Effector memory CD8-positive, alpha-beta T cell (primary cell): ENCODE measurements at regions not wholly inside any gene's neighbourhood (a gene's known extent, or its start where the extent isn't known, plus 50 kb on each side); places are given as distances from the start of the nearest gene placed in this dataset.
A peak's percentile ranks its signal among the peaks of the same experiment; 100 is the strongest.
"Not testable (repeated sequence)": the region's sequence is repeated elsewhere in the genome, so short reads cannot be mapped to it uniquely, and the experiment has no call there.

Experiments
- ATAC-seq: fragments of 150-1000 bp; cut with Tn5 transposase; replicated peaks from 2 replicates; pipeline ENCODE4 v1.10.0; 2021; ENCODE audit warnings: mild to moderate bottlenecking, moderate library complexity
- DNase-seq, 3 experiments: peaks; one replicate each; pipeline ENCODE4 v3.0.0; 2021
- H3K27ac Mint-ChIP-seq, 2 donors: one replicate each; pipeline ENCODE4 v1.8.0; 2022; ENCODE audit warnings: mild to moderate bottlenecking in 2 of 2, mixed read lengths in 2 of 2, moderate library complexity in 2 of 2
- H3K27me3 Mint-ChIP-seq, 2 donors: one replicate each; pipeline ENCODE4 v1.8.0; 2022; ENCODE audit warnings: mixed read lengths in 2 of 2
- H3K36me3 Mint-ChIP-seq: one replicate; pipeline ENCODE4 v1.8.0; 2022; ENCODE audit warnings: mild to moderate bottlenecking, moderate library complexity, mixed read lengths; ENCODE audit not compliant: insufficient read depth
- H3K4me1 Mint-ChIP-seq, 2 donors: one replicate each; pipeline ENCODE4 v1.8.0; 2022; ENCODE audit warnings: low read depth in 2 of 2, mixed read lengths in 2 of 2
- H3K4me3 Mint-ChIP-seq, 2 donors: one replicate each; pipeline ENCODE4 v1.8.0; 2022; ENCODE audit warnings: mild to moderate bottlenecking in 2 of 2, mixed read lengths in 2 of 2, moderate library complexity in 2 of 2
- H3K9me3 Mint-ChIP-seq, 2 donors: one replicate each; pipeline ENCODE4 v1.8.0; 2022; ENCODE audit warnings: mixed read lengths in 2 of 2

DNA sequence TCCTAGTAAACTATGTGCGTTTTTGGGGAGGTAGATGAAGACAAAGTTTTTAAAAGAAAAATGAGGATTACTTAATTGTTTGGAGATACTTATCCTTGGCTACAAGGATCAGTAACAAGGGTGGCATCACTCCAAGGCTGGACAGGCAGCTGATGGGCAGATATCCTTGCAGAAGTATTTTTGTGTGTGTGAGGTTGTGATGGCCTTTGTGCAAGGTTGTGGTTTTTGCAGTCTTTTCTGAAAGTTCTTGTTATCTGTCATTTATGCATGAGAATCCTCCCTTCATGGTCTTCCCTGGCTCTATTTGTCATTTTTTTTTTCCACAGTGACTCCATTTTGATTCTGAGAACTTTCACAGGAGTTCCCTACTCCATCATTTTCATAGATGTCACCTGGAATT is 96.0 kb upstream of the C1GALT1C1 start:
- DNase-seq, result no peak
- Mint-ChIP-seq H3K4me3 (no peak overlapping the region), H3K27me3 (peaks cover 0 to 4% of the 10 kb centered on the region in 2 donors), H3K27ac (no peak overlapping the region), H3K4me1 (no peaks in the 10 kb centered on the region), H3K9me3 (no peaks in the 10 kb centered on the region), H3K36me3 (no peaks in the 10 kb centered on the region)
- no peak for ATAC-seq

DNA sequence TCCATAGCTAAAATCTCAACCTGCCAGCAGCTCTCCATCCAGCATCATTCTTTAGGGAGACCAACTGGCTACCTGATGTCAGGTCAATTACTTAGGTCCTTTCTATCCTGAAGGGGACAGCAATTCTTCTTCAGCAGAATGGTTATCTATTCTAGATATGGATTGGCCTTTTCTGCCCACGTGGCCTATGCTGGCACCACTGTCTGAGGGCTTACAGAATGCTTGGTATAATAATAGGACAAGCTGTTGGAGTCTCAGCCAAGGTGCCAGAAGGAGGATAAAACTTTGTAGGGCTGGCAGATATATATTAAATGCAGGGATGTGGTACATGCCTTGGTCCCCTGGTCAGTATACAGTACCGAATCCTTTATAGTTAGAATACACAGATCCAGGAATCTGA is 89.8 kb upstream of the C1GALT1C1 start:
- H3K27ac Mint-ChIP-seq, result no peak overlapping the region
- no peaks in the 10 kb centered on the region for H3K9me3 Mint-ChIP-seq
- H3K36me3 Mint-ChIP-seq, result no peaks in the 10 kb centered on the region
- no peaks in the 10 kb centered on the region for H3K27me3 Mint-ChIP-seq
- H3K4me3 Mint-ChIP-seq, result no peak overlapping the region
- no peak for ATAC-seq
- no peak for DNase-seq
- no peaks in the 10 kb centered on the region for H3K4me1 Mint-ChIP-seq

DNA sequence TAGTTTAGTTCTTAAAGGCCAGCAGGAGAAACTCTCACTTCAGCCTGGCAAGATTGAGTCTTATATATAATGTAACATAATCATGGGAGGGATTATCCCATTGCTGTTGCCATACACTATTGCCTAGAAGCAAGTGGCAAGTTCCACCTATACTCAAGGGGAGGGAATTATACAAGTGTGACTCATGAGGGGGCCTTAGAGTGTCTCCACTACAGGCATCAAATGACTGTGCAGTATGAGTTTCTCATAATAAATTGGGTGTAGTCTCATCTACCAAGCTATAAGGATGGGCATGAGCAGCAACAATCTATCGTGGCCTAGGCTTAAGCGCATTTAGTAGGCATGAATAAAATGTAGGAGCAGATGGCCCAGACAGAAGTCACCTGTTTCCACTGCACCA is 89.1 kb upstream of the C1GALT1C1 start:
- no peaks in the 10 kb centered on the region for H3K36me3 Mint-ChIP-seq
- no peaks in the 10 kb centered on the region for H3K4me1 Mint-ChIP-seq
- H3K27me3 Mint-ChIP-seq, result no peaks in the 10 kb centered on the region
- H3K9me3 Mint-ChIP-seq, result no peaks in the 10 kb centered on the region
- H3K27ac Mint-ChIP-seq, result no peak overlapping the region
- no peak for DNase-seq
- H3K4me3 Mint-ChIP-seq, result no peak overlapping the region
- ATAC-seq, result no peak

DNA sequence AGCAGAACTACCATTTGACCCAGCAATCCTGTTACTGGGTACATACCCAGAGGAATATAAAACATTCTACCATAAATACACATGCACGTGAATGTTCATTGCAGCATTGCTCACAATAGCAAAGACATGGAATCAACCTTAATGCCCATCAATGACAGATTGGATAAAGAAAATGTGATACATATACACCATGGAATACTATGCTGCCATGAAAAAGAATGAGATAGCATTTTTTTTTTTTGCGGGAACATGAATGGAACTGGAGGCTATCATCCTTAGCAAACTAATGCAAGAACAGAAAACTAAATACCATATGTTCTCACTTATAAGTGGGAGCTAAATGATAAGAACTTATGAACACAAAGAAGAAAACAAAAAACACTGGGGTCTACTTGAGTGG is 72.5 kb upstream of the C1GALT1C1 start:
- H3K27ac Mint-ChIP-seq, H3K4me3 Mint-ChIP-seq: not testable (repeated sequence)
- peaks cover 20 to 27% of the 10 kb centered on the region in 2 donors for H3K27me3 Mint-ChIP-seq

DNA sequence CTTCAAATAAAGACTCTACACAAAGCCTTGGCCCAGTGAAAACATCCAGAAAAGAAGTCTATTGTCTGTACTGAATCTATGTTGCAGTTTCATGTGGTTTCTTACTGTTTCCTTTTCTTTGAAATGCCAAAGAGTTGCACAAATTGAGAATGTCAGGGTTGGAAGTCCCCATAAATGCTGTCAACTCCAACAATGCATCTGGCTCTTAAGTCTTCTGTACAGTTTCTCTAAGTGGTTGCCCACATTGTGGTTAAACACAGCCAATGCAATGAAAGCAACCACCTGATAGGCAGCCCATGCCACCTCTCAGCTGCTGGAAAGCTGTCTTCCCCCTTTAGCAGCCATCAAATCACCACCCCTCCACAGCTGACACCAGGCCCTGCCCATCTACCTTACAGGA is 67.2 kb upstream of the C1GALT1C1 start:
- DNase-seq (no peak), ATAC-seq (peak; percentile 21)
- no peak overlapping the region for H3K4me3 Mint-ChIP-seq
- no peaks in the 10 kb centered on the region for H3K4me1 Mint-ChIP-seq
- H3K9me3 Mint-ChIP-seq, result peaks cover 0 to 3% of the 10 kb centered on the region in 2 donors
- no peak overlapping the region for H3K27ac Mint-ChIP-seq
- no peaks in the 10 kb centered on the region for H3K36me3 Mint-ChIP-seq
- H3K27me3 Mint-ChIP-seq, result peaks cover 13 to 25% of the 10 kb centered on the region in 2 donors

More for the DNA sequence above, 72.5 kb upstream of the C1GALT1C1 start:
- DNase-seq, H3K4me1 Mint-ChIP-seq, H3K36me3 Mint-ChIP-seq, ATAC-seq, H3K9me3 Mint-ChIP-seq: not testable (repeated sequence)

DNA sequence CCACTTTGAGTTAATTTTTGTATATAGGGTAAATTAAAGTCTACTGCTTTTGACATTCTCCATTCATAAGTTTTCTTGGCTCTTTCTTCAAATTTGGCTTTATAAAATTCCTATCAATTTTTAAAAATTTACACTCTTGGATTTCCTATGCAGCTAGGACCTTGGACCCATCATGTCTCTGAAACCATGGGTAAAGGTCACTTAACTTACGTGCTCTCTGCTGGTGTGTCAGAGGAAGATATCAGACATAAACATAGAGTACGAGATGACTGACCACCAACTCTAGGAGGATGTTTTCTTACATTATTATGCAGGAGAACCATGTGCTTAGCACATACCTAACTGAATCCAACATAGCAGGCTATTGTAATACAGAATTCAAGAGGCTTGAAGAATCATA is 62.5 kb upstream of the C1GALT1C1 start:
- no peaks in the 10 kb centered on the region for H3K36me3 Mint-ChIP-seq
- ATAC-seq (no peak), DNase-seq (no peak)
- peaks cover 0 to 5% of the 10 kb centered on the region in 2 donors for H3K27me3 Mint-ChIP-seq
- H3K4me3 Mint-ChIP-seq, result no peak overlapping the region
- H3K27ac Mint-ChIP-seq, result no peak overlapping the region
- H3K4me1 Mint-ChIP-seq, result no peaks in the 10 kb centered on the region
- peaks cover 0 to 1% of the 10 kb centered on the region in 2 donors for H3K9me3 Mint-ChIP-seq

DNA sequence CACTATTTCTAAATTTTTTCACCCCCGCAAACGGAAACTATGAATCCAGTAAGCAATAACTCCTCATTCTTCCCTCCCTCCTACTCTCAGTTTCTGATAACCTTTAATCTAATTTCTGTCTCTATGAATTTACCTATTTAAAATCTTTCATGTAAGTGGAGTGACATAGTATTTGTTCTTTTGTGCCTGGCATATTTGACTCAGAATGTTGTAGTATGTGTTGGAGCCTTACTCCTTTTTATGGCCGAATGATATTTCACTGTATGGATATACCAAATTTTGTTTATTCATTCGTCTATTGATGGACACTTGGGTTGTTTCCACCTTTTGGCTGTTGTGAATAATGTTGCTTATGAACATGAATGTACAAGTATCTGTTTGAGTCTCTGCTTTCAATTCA is 61.1 kb upstream of the C1GALT1C1 start:
- Mint-ChIP-seq H3K36me3 (no peaks in the 10 kb centered on the region), H3K27me3 (no peaks in the 10 kb centered on the region), H3K4me1 (no peaks in the 10 kb centered on the region), H3K27ac (no peak overlapping the region), H3K9me3 (no peaks in the 10 kb centered on the region), H3K4me3 (no peak overlapping the region)
- DNase-seq, result no peak
- ATAC-seq, result no peak

DNA sequence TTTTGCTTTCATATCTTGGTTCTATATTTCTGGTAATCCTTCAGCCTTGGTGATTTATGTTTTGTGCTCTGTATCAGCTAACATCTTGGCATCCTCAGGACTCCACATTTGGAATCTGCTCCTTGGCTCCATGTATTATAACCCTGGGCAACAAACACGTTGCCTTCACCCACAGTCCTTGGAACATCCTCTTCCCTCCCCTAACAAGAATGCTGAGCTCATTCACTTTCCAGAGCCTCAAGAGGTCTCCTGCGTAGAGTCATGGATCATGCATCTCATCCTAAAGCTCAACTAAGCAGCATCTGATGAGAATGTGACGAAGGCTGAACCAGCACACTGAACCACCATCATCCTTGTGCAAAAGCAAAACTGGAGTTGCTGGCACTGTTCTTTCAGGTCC is 60.5 kb upstream of the C1GALT1C1 start:
- H3K27me3 Mint-ChIP-seq, result no peaks in the 10 kb centered on the region

DNA sequence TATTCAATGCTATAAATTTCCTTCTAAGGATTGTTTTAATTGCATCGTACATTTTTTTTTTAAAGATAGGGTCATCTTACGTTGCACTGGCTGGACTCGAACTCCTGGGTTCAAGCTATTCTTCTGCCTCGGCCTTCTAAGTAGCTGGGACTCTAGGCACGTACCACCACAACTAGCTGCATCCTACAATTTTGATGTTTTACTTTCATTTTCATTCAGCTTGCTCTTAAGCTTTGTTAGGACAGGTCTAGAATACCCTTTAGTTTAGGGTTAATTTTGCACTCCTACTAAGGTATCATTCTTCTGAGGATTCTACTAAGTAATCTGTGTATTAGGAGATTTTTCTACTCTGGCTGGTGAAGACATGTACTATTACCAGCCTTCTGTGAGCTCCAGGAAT is 50.2 kb upstream of the C1GALT1C1 start:
- Mint-ChIP-seq H3K27me3 (no peaks in the 10 kb centered on the region), H3K4me1 (peaks cover 3 to 7% of the 10 kb centered on the region in 2 donors), H3K27ac (peak overlapping the region in 1 of 2 donors; percentile 86), H3K4me3 (peak overlapping the region; percentile 41 to 64), H3K9me3 (no peaks in the 10 kb centered on the region), H3K36me3 (no peaks in the 10 kb centered on the region)
- DNase-seq, result no peak
- no peak for ATAC-seq

More for the DNA sequence above, 60.5 kb upstream of the C1GALT1C1 start:
- H3K9me3 Mint-ChIP-seq, result no peaks in the 10 kb centered on the region
- H3K27ac Mint-ChIP-seq, result no peak overlapping the region
- H3K4me3 Mint-ChIP-seq, result no peak overlapping the region
- no peak for DNase-seq
- H3K4me1 Mint-ChIP-seq, result no peaks in the 10 kb centered on the region
- H3K36me3 Mint-ChIP-seq, result no peaks in the 10 kb centered on the region
- no peak for ATAC-seq
